Stomach (tissue), 8 donors: ENCODE measurements at regions not wholly inside any gene's neighbourhood (a gene's known extent, or its start where the extent isn't known, plus 50 kb on each side); places are given as distances from the start of the nearest gene placed in this dataset.

ENCODE experiments used
- DNase-seq, 2 donors: peaks; one replicate each; pipeline versions ENCODE4 v3.0.0 to v3.0.0-alpha.2; 2013 to 2019
- H3K27ac ChIP-seq, 5 donors: fragments of 200-600 bp in 4 of 5; sonication (generic) in 4 of 5; one replicate each; pipeline ENCODE4 v1.5.1; 2013 to 2019; ENCODE audit warnings: mild to moderate bottlenecking in 1 of 5, moderate library complexity in 1 of 5
- H3K27me3 ChIP-seq, 3 donors: fragments of 200-600 bp; sonication (generic); one replicate each; pipeline ENCODE4 v1.5.1; 2017 to 2019; ENCODE audit warnings: mixed run types in 1 of 3
- H3K36me3 ChIP-seq, 4 donors: fragments of 200-600 bp; sonication (generic); 1 replicate in 3 of 4; 2 replicates in 1 of 4; pipeline ENCODE4 v1.5.1; 2016 to 2019
- H3K4me1 ChIP-seq, 4 donors: fragments of 200-600 bp; sonication (generic); one replicate each; pipeline ENCODE4 v1.5.1; 2016 to 2019
- H3K4me3 ChIP-seq, 4 donors: fragments of 200-600 bp; sonication (generic) in 3 of 4; one replicate each; pipeline ENCODE4 v1.5.1; 2016 to 2019; ENCODE audit warnings: mild to moderate bottlenecking in 1 of 4
- H3K9me3 ChIP-seq, 4 donors: fragments of 200-600 bp; sonication (generic); one replicate each; pipeline ENCODE4 v1.5.1; 2016 to 2019
- EP300 ChIP-seq: sonication (generic); formaldehyde crosslinking; IDR thresholded peaks from one replicate; pipeline ENCODE4 v1.6.1; 2017; ENCODE audit warnings: antibody characterized with exemption
- POLR2A ChIP-seq, 4 donors: fragments of 450-650 bp; IDR thresholded peaks; one replicate each; pipeline ENCODE4 v1.6.1; 2016; ENCODE audit warnings: antibody characterized with exemption in 4 of 4, control low read depth in 2 of 4, mild to moderate bottlenecking in 1 of 4, moderate library complexity in 1 of 4
- POLR2AphosphoS5 ChIP-seq, 3 donors: sonication (generic); formaldehyde crosslinking; IDR thresholded peaks; one replicate each; pipeline ENCODE4 v1.6.1; 2016; ENCODE audit warnings: antibody characterized with exemption in 3 of 3
- WGBS, 5 donors: extraction: QIAGEN DNeasy Blood & Tissue Kit in 3 of 5; methylation state at CpG; one replicate each; pipeline versions ENCODE4 v1.1.5 to v1.1.7; 2013 to 2018; 5-methylcytosine and 5-hydroxymethylcytosine counted together
- intact Hi-C: fragments of 100-400 bp; cut with DNase I; formaldehyde crosslinking; loops from one replicate; pipeline ENCODE4 v1.15.1; 2023; ENCODE audit warnings: low total_unique reads
- TF ChIP-seq, protein P1 (sequence below), 7 experiments: fragments of 450-650 bp in 4 of 7; fragments of 200-600 bp in 3 of 7; sonication (generic) in 3 of 7; IDR thresholded peaks; one replicate each; pipeline ENCODE4 v1.5.1; 2016 to 2019; ENCODE audit warnings: antibody characterized with exemption in 7 of 7, control low read depth in 2 of 7, mild to moderate bottlenecking in 1 of 7
- donor health status: healthy with polysubstance abuse.
- donor health status: Bipolar disorder and iron deficiency.
- donor health status: healthy.

DNA sequence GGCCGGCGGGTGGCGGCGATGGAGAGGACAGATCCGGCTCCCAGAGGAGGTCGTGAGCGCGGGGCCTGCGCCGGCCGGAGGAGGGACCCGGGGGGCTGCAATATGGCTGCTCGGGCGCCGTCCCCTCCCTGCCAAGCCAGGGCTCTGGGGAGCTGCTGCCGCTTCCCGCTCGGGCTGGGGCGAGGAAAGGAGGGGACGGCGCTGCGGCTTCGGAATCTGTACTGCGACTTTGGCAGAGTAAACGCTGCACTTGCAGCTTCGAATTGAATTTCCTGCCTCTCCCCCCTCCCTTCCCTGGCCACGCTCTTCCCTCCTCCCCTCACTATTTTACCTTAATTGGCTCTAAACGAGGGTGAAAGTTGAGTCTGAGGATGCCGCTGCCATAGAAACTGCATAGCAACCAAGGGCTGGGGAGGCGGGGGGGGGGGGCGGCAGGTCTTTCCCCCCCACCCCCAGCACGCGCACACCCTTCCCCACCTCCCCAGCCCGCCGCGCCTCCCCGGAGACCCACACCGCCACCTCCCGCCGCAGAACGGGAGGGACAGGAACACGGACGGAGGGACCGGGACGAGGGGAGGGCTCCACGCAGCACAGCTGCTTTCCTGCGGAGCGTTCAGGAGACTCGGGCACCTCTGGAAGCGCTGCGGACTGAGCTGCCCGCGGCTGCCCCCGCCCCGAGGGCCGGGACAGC is 93.9 kb downstream of the RNASET2 start:
- intact Hi-C loops = no loop called here
- H3K27me3 ChIP-seq = peaks cover 0 to 27% (median 19%) of the 10 kb centered on the region in 3 donors
- H3K4me3 ChIP-seq = peak overlapping the region; percentile 49 to 75 (median 66)
- H3K4me1 ChIP-seq = peaks cover 9 to 27% (median 18%) of the 10 kb centered on the region in 4 donors
- WGBS, 5 donors = 0 to 2% (median 1%) methylated on average over 33 to 56 of the region's 56 CpGs
- H3K27ac ChIP-seq = peak overlapping the region in 4 of 5 donors; percentile 1 to 68 (median 52)
- TF ChIP-seq, protein P1, sequence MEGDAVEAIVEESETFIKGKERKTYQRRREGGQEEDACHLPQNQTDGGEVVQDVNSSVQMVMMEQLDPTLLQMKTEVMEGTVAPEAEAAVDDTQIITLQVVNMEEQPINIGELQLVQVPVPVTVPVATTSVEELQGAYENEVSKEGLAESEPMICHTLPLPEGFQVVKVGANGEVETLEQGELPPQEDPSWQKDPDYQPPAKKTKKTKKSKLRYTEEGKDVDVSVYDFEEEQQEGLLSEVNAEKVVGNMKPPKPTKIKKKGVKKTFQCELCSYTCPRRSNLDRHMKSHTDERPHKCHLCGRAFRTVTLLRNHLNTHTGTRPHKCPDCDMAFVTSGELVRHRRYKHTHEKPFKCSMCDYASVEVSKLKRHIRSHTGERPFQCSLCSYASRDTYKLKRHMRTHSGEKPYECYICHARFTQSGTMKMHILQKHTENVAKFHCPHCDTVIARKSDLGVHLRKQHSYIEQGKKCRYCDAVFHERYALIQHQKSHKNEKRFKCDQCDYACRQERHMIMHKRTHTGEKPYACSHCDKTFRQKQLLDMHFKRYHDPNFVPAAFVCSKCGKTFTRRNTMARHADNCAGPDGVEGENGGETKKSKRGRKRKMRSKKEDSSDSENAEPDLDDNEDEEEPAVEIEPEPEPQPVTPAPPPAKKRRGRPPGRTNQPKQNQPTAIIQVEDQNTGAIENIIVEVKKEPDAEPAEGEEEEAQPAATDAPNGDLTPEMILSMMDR (IDR thresholded peaks at IDR 0.05) = no peak
- TF ChIP-seq EP300 (no peak), POLR2AphosphoS5 (IDR thresholded peaks at IDR 0.05) (no peak), POLR2A (IDR thresholded peaks at IDR 0.05) (no peak)
- no peaks in the 10 kb centered on the region for H3K9me3 ChIP-seq
- peak; percentile 44 to 71 for DNase-seq
- H3K36me3 ChIP-seq = peaks cover 0 to 4% (median 0%) of the 10 kb centered on the region in 4 donors

GRCh38 chr6:166861961-166862286 is 94.4 kb downstream of the RNASET2 start:
- peaks cover 0 to 27% (median 19%) of the 10 kb centered on the region in 3 donors for H3K27me3 ChIP-seq
- WGBS, 5 donors = 2 to 4% (median 2%) methylated on average over 11 of the region's 11 CpGs
- no peak for DNase-seq
- peak overlapping the region; percentile 49 to 75 (median 66) for H3K4me3 ChIP-seq
- intact Hi-C loops = no loop called here
- H3K36me3 ChIP-seq = peaks cover 0 to 9% (median 0%) of the 10 kb centered on the region in 4 donors
- peaks cover 9 to 21% (median 18%) of the 10 kb centered on the region in 4 donors for H3K4me1 ChIP-seq
- TF ChIP-seq POLR2AphosphoS5 (IDR thresholded peaks at IDR 0.05) = no peak
- peak overlapping the region in 3 of 5 donors; percentile 1 to 68 (median 68) for H3K27ac ChIP-seq
- H3K9me3 ChIP-seq = no peaks in the 10 kb centered on the region

DNA sequence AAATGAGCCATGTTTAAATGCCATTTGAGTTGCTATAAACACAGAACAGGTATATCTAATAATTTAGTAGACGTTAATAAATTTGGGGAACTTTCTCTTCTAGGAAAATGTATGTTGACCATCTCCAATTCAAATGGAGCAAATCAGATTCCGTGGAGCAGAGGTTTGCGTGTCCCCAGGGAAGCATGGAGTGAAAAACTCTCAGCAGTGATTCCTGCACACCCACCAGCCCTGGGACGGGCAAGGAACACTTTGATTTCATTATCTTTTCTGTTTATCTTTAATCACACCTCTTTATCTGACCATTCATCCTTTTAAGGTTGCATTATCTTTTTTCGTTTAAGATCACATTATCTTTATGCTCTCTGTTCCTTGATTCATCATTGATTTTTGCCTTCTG is 95.0 kb downstream of the RNASET2 start:
- Histone ChIP-seq H3K9me3 (no peaks in the 10 kb centered on the region), H3K27me3 (peaks cover 0 to 27% (median 19%) of the 10 kb centered on the region in 3 donors), H3K4me1 (peaks cover 9 to 21% (median 18%) of the 10 kb centered on the region in 4 donors), H3K27ac (no peak overlapping the region), H3K36me3 (peaks cover 0 to 14% (median 0%) of the 10 kb centered on the region in 4 donors), H3K4me3 (peak overlapping the region in 1 of 4 donors; percentile 75)
- TF ChIP-seq POLR2A (IDR thresholded peaks at IDR 0.05) (no peak), POLR2AphosphoS5 (IDR thresholded peaks at IDR 0.05) (no peak), EP300 (no peak)
- TF ChIP-seq, protein P1 (IDR thresholded peaks at IDR 0.05) = no peak
- DNase-seq = no peak
- 61 to 71% (median 64%) methylated on average over 5 of the region's 5 CpGs for WGBS, 5 donors
- intact Hi-C loops = no loop called here

DNA sequence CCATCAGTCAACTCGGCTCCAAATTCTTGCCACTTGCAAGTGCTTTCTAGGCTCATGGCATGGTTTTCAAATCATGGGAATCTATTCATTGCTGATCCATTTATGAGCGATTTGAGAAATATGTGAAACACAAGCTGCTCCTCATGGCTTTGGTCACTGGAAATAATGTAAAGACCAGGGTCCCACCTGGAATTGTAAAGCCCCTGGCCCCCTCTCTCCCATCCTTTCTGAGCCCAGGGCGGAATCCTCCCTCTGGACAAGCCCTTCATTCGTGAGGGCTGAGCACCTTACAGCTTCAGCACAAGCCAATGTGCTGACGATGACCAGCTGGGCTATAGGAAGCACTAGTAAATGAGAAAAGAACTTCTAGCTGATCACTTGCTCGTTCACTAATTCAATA is 96.0 kb downstream of the RNASET2 start:
- no peak for TF ChIP-seq POLR2AphosphoS5 (IDR thresholded peaks at IDR 0.05)
- no peak for TF ChIP-seq EP300
- TF ChIP-seq POLR2A (IDR thresholded peaks at IDR 0.05) = no peak
- TF ChIP-seq, protein P1 (IDR thresholded peaks at IDR 0.05) = no peak
- no peak for DNase-seq
- 54 to 92% (median 63%) methylated on average over 6 of the region's 6 CpGs for WGBS, 5 donors
- peaks cover 0 to 17% (median 0%) of the 10 kb centered on the region in 4 donors for H3K36me3 ChIP-seq
- H3K27ac ChIP-seq = no peak overlapping the region
- peaks cover 9 to 21% (median 18%) of the 10 kb centered on the region in 4 donors for H3K4me1 ChIP-seq
- intact Hi-C loops = no loop called here
- H3K27me3 ChIP-seq = peaks cover 0 to 27% (median 19%) of the 10 kb centered on the region in 3 donors
- H3K9me3 ChIP-seq = no peaks in the 10 kb centered on the region
- no peak overlapping the region for H3K4me3 ChIP-seq

DNA sequence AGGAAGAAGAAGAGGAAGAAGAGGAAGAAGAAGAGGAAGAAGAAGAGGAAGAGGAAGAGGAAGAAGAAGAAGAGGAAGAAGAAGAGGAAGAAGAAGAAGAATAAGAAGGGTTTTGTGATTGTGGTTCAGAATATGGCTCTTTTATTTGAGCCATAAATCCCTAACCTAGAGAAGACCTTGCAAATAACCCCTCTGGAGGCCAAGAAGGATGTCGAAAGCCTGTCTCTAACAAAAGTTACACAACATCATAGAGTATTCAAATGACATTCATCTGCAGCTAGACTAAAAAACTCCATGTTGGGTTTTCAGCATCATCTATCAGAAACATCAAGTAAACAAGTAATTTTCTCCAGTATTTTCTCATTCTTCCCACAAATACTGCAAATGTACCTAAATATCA is 100.9 kb downstream of the RNASET2 start:
- DNase-seq = no peak
- intact Hi-C loops = no loop called here
- no peaks in the 10 kb centered on the region for H3K4me1 ChIP-seq
- WGBS, 5 donors = 88 to 98% (median 94%) methylated on average over 1 of the region's 1 CpG
- H3K4me3 ChIP-seq = no peak overlapping the region
- H3K27ac ChIP-seq = no peak overlapping the region
- no peak for TF ChIP-seq POLR2AphosphoS5 (IDR thresholded peaks at IDR 0.05)
- TF ChIP-seq POLR2A (IDR thresholded peaks at IDR 0.05) = no peak
- TF ChIP-seq, protein P1 (IDR thresholded peaks at IDR 0.05) = no peak
- TF ChIP-seq EP300 = no peak
- H3K27me3 ChIP-seq = peaks cover 0 to 4% (median 4%) of the 10 kb centered on the region in 3 donors
- H3K36me3 ChIP-seq = peaks cover 0 to 17% (median 0%) of the 10 kb centered on the region in 4 donors
- no peaks in the 10 kb centered on the region for H3K9me3 ChIP-seq
